Breast epithelium (tissue), 4 donors: ENCODE measurements at regions not wholly inside any gene's neighbourhood (a gene's known extent, or its start where the extent isn't known, plus 50 kb on each side); places are given as distances from the start of the nearest gene placed in this dataset.
"Not testable (repeated sequence)": the region's sequence is repeated elsewhere in the genome, so short reads cannot be mapped to it uniquely, and the experiment has no call there.

Experiments
- DNase-seq, 2 donors: peaks; one replicate each; pipeline ENCODE4 v3.0.0-alpha.2; 2019; ENCODE audit warnings: low spot score in 2 of 2
- H3K27ac ChIP-seq, 2 donors: fragments of 200-600 bp; sonication (generic) in 1 of 2; one replicate each; pipeline ENCODE4 v1.5.1; 2016 to 2019; ENCODE audit warnings: mild to moderate bottlenecking in 1 of 2
- H3K27me3 ChIP-seq, 2 donors: fragments of 200-600 bp; sonication (generic) in 1 of 2; one replicate each; pipeline versions ENCODE4 v1.5.1 to v1.6.0; 2017 to 2019; ENCODE audit warnings: control low read depth in 1 of 2, mild to moderate bottlenecking in 1 of 2
- H3K36me3 ChIP-seq: fragments of 200-600 bp; one replicate; pipeline ENCODE4 v1.5.1; 2019
- H3K4me1 ChIP-seq, 2 donors: fragments of 200-600 bp; sonication (generic); one replicate each; pipeline ENCODE4 v1.5.1; 2016 to 2019; ENCODE audit warnings: control low read depth in 1 of 2
- H3K4me3 ChIP-seq, 3 donors: fragments of 200-600 bp; sonication (generic); 1 replicate in 2 of 3; 2 replicates in 1 of 3; pipeline ENCODE4 v1.5.1; 2016 to 2019; ENCODE audit warnings: mild to moderate bottlenecking in 3 of 3, moderate library complexity in 2 of 3
- H3K9me3 ChIP-seq, 2 donors: fragments of 200-600 bp; sonication (generic) in 1 of 2; one replicate each; pipeline ENCODE4 v1.5.1; 2016 to 2019; ENCODE audit warnings: control low read depth in 1 of 2
- CTCF ChIP-seq, 3 donors: fragments of 450-650 bp; IDR thresholded peaks; one replicate each; pipeline ENCODE4 v1.5.1; 2016 to 2017; ENCODE audit warnings: antibody characterized with exemption in 3 of 3, mild to moderate bottlenecking in 3 of 3, moderate library complexity in 3 of 3
- POLR2A ChIP-seq: fragments of 450-650 bp; IDR thresholded peaks from one replicate; pipeline ENCODE4 v1.6.1; 2016; ENCODE audit warnings: antibody characterized with exemption, mild to moderate bottlenecking, moderate library complexity
- POLR2AphosphoS5 ChIP-seq, 3 donors: sonication (generic); formaldehyde crosslinking; IDR thresholded peaks; one replicate each; pipeline ENCODE4 v1.6.1; 2017; ENCODE audit warnings: antibody characterized with exemption in 3 of 3
- intact Hi-C: fragments of 100-400 bp; cut with DNase I; formaldehyde crosslinking; loops from one replicate; pipeline ENCODE4 v1.15.1; 2023; ENCODE audit warnings: low total_unique reads

DNA sequence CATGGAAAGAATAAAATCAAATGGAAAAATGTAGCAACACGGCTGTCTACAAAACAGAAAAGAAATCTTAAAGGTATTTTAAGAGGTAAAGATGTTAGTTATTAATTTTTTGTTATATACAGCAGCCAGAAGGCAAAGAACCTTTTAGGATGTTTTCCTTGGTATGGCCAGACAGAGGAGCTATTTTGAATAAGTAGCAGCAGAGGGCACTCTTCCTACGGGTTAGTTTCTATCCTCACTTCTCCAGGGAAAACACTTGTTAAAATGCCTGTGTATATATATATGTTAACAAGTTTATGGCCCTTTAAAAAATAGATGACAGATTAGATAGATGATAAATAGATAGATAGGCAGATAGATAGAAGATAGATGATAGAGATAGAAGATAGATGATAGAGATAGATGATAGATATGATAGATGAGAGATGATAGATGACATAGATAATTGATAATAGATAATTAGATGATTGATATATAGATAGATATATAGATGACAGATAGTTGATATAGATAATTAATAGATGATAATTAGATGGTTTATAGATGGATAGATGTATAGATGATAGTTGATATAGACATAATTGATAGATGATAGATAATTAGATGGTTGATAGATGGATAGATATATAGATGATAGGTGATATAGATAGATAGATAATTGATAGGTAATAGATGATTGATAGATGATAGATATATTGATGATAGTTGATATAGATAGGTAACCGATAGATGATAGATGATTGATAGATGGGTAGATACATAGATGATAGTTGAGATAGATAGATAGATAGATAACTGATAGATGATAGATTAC lies 57.8 kb upstream of the WIPF3 start:
- intact Hi-C loops, result no loop called here
- TF ChIP-seq CTCF (IDR thresholded peaks at IDR 0.05) (peak in 1 of 3 donors; percentile 24), POLR2AphosphoS5 (IDR thresholded peaks at IDR 0.05) (no peak), POLR2A (no peak)
- no peak overlapping the region for H3K27ac ChIP-seq
- no peaks in the 10 kb centered on the region for H3K27me3 ChIP-seq
- no peak for DNase-seq
- no peaks in the 10 kb centered on the region for H3K9me3 ChIP-seq
- no peak overlapping the region for H3K4me3 ChIP-seq
- no peaks in the 10 kb centered on the region for H3K36me3 ChIP-seq
- H3K4me1 ChIP-seq, result no peaks in the 10 kb centered on the region

GRCh38 chr7:29749701-29750321 lies 56.5 kb upstream of the WIPF3 start:
- no peaks in the 10 kb centered on the region for H3K4me1 ChIP-seq
- no peak overlapping the region for H3K27ac ChIP-seq
- H3K36me3 ChIP-seq, result no peaks in the 10 kb centered on the region
- no peak overlapping the region for H3K4me3 ChIP-seq
- no peak for DNase-seq
- intact Hi-C loops, result no loop called here
- no peaks in the 10 kb centered on the region for H3K9me3 ChIP-seq
- H3K27me3 ChIP-seq, result no peaks in the 10 kb centered on the region
- no peak for TF ChIP-seq POLR2AphosphoS5 (IDR thresholded peaks at IDR 0.05)
- TF ChIP-seq POLR2A, result no peak
- TF ChIP-seq CTCF (IDR thresholded peaks at IDR 0.05), result no peak

- H3K4me3 ChIP-seq, H3K36me3 ChIP-seq, H3K27ac ChIP-seq, H3K27me3 ChIP-seq, H3K9me3 ChIP-seq, DNase-seq, intact Hi-C loops, H3K4me1 ChIP-seq: not testable (repeated sequence)
These were observed 55.9 kb upstream of the WIPF3 start for GRCh38 chr7:29750373-29750940.

GRCh38 chr7:29751012-29751411 lies 55.3 kb upstream of the WIPF3 start:
- H3K4me3 ChIP-seq, H3K4me1 ChIP-seq, H3K9me3 ChIP-seq, H3K36me3 ChIP-seq, H3K27me3 ChIP-seq, DNase-seq, H3K27ac ChIP-seq, intact Hi-C loops: not testable (repeated sequence)

DNA sequence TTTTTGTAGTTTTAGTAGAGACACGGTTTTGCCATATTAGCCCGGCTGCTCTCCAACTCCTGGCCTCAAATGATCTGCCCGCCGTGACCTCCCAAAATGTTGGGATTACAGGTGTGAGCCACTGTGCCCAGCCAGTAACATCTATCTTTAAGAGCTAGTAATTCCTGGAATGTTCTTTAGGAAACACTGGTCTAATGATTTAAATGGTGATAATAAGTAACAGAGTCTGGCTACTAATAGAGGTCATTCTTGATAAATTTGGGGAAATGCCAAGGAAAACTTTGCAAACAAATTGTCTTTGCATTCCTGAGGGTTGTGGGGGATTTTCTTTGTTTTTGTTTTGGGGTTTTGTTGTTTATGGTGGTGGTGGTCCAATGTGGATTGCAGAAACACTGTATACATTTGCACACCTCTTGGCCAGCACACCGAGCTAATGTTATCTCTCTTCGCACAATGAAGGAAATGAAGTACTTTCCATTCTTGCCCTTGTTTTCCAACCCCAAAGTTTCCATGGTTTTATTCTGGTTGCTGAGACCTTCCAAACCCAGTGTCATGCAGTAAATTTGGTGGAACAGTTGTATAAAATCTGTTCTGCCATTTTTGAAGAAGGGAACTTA lies 51.3 kb upstream of the WIPF3 start:
- Histone ChIP-seq H3K9me3 (no peaks in the 10 kb centered on the region), H3K27me3 (no peaks in the 10 kb centered on the region), H3K27ac (no peak overlapping the region), H3K4me3 (no peak overlapping the region), H3K4me1 (no peaks in the 10 kb centered on the region), H3K36me3 (no peaks in the 10 kb centered on the region)
- no peak for TF ChIP-seq POLR2AphosphoS5 (IDR thresholded peaks at IDR 0.05)
- no peak for TF ChIP-seq POLR2A
- TF ChIP-seq CTCF (IDR thresholded peaks at IDR 0.05), result no peak
- DNase-seq, result no peak
- intact Hi-C loops, result no loop called here
